ENCODE measurements at regions not wholly inside any gene's neighbourhood (a gene's known extent, or its start where the extent isn't known, plus 50 kb on each side); places are given as distances from the start of the nearest gene placed in this dataset.

- no peak overlapping the region for H3K27ac Mint-ChIP-seq
- no peak overlapping the region for H3K4me2 ChIP-seq
- no peak overlapping the region for H3K9ac ChIP-seq
These were observed 102.9 kb downstream of the C9orf152 start for GRCh38 chr9:110105107-110105506.

GRCh38 chr9:110106661-110107060, 101.3 kb downstream of the C9orf152 start:
- H3K9me3 ChIP-seq (ENCODE audit: low read depth) = no peaks in the 10 kb centered on the region
- no peak overlapping the region for H3K4me3 Mint-ChIP-seq
- peaks cover 5% of the 10 kb centered on the region for H3K36me3 Mint-ChIP-seq
- H3K27me3 ChIP-seq = no peaks in the 10 kb centered on the region
- peak; percentile 67 for TF ChIP-seq EZH2phosphoT487 (IDR thresholded peaks at IDR 0.05)
- TF ChIP-seq EZH2 (IDR thresholded peaks at IDR 0.05) = no peak
- H3K4me1 ChIP-seq = peaks cover 50% of the 10 kb centered on the region
- H3K9me3 Mint-ChIP-seq = no peaks in the 10 kb centered on the region
- peak; percentile 62 for DNase-seq (ENCODE audit: low spot score)
- no peak overlapping the region for H2AFZ ChIP-seq (replicated peaks)
- peak overlapping the region; percentile 53 for H3K4me2 ChIP-seq
- H4K20me1 ChIP-seq (ENCODE audit: low read depth) = peaks cover 65% of the 10 kb centered on the region
- H3K79me2 ChIP-seq (ENCODE audit: low read depth) = peaks cover 22% of the 10 kb centered on the region
- H3K9ac ChIP-seq = no peak overlapping the region
- H3F3A ChIP-seq (ENCODE audit: low read depth) = peaks cover 3% of the 10 kb centered on the region
- peaks cover 37% of the 10 kb centered on the region for H3K4me1 Mint-ChIP-seq
- no peak overlapping the region for H3K27ac ChIP-seq
- no peaks in the 10 kb centered on the region for H3K36me3 ChIP-seq
- peaks cover 4% of the 10 kb centered on the region for H3K27me3 Mint-ChIP-seq (ENCODE audit: insufficient read depth, low read depth)
- no peak overlapping the region for H3K27ac Mint-ChIP-seq
- H3K4me3 ChIP-seq = no peak overlapping the region

More at GRCh38 chr9:110105107-110105506, 102.9 kb downstream of the C9orf152 start:
- H4K20me1 ChIP-seq (ENCODE audit: low read depth) = peaks cover 60% of the 10 kb centered on the region
- H3K79me2 ChIP-seq (ENCODE audit: low read depth) = peaks cover 21% of the 10 kb centered on the region
- H2AFZ ChIP-seq (replicated peaks) = no peak overlapping the region
- no peaks in the 10 kb centered on the region for H3K9me3 ChIP-seq (ENCODE audit: low read depth)
- no peaks in the 10 kb centered on the region for H3K36me3 ChIP-seq
- no peak overlapping the region for H3K27ac ChIP-seq
- H3F3A ChIP-seq (ENCODE audit: low read depth) = peaks cover 3% of the 10 kb centered on the region
- peaks cover 4% of the 10 kb centered on the region for H3K27me3 Mint-ChIP-seq (ENCODE audit: insufficient read depth, low read depth)
- DNase-seq (ENCODE audit: low spot score) = no peak
- H3K4me3 Mint-ChIP-seq = no peak overlapping the region
- H3K4me1 ChIP-seq = peaks cover 42% of the 10 kb centered on the region
- H3K36me3 Mint-ChIP-seq = peaks cover 5% of the 10 kb centered on the region
- peaks cover 43% of the 10 kb centered on the region for H3K4me1 Mint-ChIP-seq
- no peaks in the 10 kb centered on the region for H3K9me3 Mint-ChIP-seq
- no peaks in the 10 kb centered on the region for H3K27me3 ChIP-seq
- no peak for TF ChIP-seq EZH2 (IDR thresholded peaks at IDR 0.05)
- no peak for TF ChIP-seq CTCF (IDR thresholded peaks at IDR 0.05)
- no peak for TF ChIP-seq EZH2phosphoT487 (IDR thresholded peaks at IDR 0.05)
- no peak overlapping the region for H3K4me3 ChIP-seq

GRCh38 chr9:110109333-110110092, 98.4 kb downstream of the C9orf152 start:
- Histone ChIP-seq H3K4me2 (no peak overlapping the region), H3K4me1 (peaks cover 40% of the 10 kb centered on the region), H3K79me2 (ENCODE audit: low read depth) (peaks cover 19% of the 10 kb centered on the region), H3K4me3 (no peak overlapping the region), H3K9me3 (ENCODE audit: low read depth) (no peaks in the 10 kb centered on the region), H3K27me3 (no peaks in the 10 kb centered on the region), H3K9ac (no peak overlapping the region), H2AFZ (replicated peaks) (no peak overlapping the region), H3K36me3 (no peaks in the 10 kb centered on the region), H3K27ac (no peak overlapping the region), H3F3A (ENCODE audit: low read depth) (peaks cover 4% of the 10 kb centered on the region), H4K20me1 (ENCODE audit: low read depth) (peaks cover 70% of the 10 kb centered on the region)
- peaks cover 6% of the 10 kb centered on the region for H3K27me3 Mint-ChIP-seq (ENCODE audit: insufficient read depth, low read depth)
- DNase-seq (ENCODE audit: low spot score) = peak; percentile 47
- no peak for TF ChIP-seq EZH2 (IDR thresholded peaks at IDR 0.05)
- peaks cover 32% of the 10 kb centered on the region for H3K4me1 Mint-ChIP-seq
- peaks cover 3% of the 10 kb centered on the region for H3K36me3 Mint-ChIP-seq
- H3K27ac Mint-ChIP-seq = no peak overlapping the region
- H3K4me3 Mint-ChIP-seq = no peak overlapping the region
- no peaks in the 10 kb centered on the region for H3K9me3 Mint-ChIP-seq

GRCh38 chr9:110110154-110110553, 97.8 kb downstream of the C9orf152 start:
- H3K9ac ChIP-seq = no peak overlapping the region
- no peaks in the 10 kb centered on the region for H3K9me3 ChIP-seq (ENCODE audit: low read depth)
- H3K27me3 ChIP-seq = no peaks in the 10 kb centered on the region
- no peak overlapping the region for H3K4me2 ChIP-seq
- H3K79me2 ChIP-seq (ENCODE audit: low read depth) = peaks cover 19% of the 10 kb centered on the region
- H3K27ac ChIP-seq = no peak overlapping the region
- Mint-ChIP-seq H3K36me3 (peaks cover 3% of the 10 kb centered on the region), H3K4me1 (peaks cover 38% of the 10 kb centered on the region), H3K9me3 (no peaks in the 10 kb centered on the region), H3K27me3 (ENCODE audit: insufficient read depth, low read depth) (peaks cover 6% of the 10 kb centered on the region), H3K27ac (no peak overlapping the region), H3K4me3 (no peak overlapping the region)
- DNase-seq (ENCODE audit: low spot score) = no peak
- H3K4me3 ChIP-seq = no peak overlapping the region
- H2AFZ ChIP-seq (replicated peaks) = no peak overlapping the region
- peaks cover 71% of the 10 kb centered on the region for H4K20me1 ChIP-seq (ENCODE audit: low read depth)
- TF ChIP-seq EZH2phosphoT487 (IDR thresholded peaks at IDR 0.05) (no peak), CTCF (IDR thresholded peaks at IDR 0.05) (no peak), EZH2 (IDR thresholded peaks at IDR 0.05) (no peak)
- no peaks in the 10 kb centered on the region for H3K36me3 ChIP-seq
- H3K4me1 ChIP-seq = peaks cover 44% of the 10 kb centered on the region
- H3F3A ChIP-seq (ENCODE audit: low read depth) = peaks cover 6% of the 10 kb centered on the region
